SIG-M5 treated with dmso at 0.1 percent for 504 hours (cell line): ENCODE measurements at regions not wholly inside any gene's neighbourhood (a gene's known extent, or its start where the extent isn't known, plus 50 kb on each side); places are given as distances from the start of the nearest gene placed in this dataset.

ENCODE experiments used
- DNase-seq: peaks from one replicate; lab custom pipeline; 2025; ENCODE audit not compliant: unreplicated experiment; lab: John Stamatoyannopoulos, UW

DNA sequence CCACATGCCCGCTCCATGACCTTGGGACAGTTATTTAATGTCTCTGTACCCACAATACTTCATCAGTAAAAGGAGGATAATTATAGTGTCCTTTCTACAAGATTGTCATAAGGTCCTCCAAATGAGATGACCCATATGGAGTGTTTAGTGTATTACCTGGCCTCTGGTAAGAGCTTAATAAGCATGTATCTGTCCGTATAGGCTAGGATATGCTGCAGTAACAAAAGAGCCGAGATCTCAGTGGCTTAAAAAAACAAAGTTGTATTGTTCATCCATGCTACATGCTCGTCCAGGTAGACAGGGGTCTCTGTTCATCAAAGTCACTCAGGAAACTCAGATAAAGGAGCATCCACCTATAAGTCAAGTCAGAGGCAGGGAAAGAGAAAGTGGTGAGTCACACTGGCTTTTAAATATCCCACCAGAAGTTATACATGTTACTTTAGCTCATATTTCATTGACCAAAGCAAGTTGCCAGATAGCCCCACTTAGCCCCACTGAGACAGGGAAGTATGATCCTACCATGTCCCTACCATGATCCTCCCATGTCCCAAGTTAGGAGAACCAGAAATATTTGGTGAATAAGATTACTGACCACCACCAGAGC, 53.0 kb upstream of the KAZN start:
- DNase-seq, result no peak

DNA sequence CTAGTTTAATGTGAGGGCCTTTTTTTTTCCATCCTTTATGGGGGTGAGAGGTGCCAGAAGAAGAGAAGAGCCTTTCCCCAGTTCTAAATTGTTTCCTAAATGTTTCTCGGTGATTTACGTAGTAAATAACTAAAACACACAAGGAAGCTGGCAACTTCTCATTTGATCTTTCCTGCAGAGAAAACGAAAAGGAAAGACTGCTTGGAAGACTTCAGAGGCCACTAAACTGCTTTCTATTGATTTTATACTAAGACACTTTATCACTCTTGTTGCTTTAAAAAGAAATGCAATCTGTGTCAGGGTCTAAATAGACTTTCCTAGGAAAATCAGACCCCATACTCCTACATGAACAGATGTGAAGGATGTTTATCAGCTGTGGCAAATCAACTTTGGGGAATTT, 52.1 kb upstream of the KAZN start:
- DNase-seq, result no peak
